MM.1S (cell line): ENCODE measurements at regions not wholly inside any gene's neighbourhood (a gene's known extent, or its start where the extent isn't known, plus 50 kb on each side); places are given as distances from the start of the nearest gene placed in this dataset.

Experiments
- DNase-seq: peaks from one replicate; pipeline ENCODE4 v3.0.0-alpha.2; 2015
- H2AFZ ChIP-seq: fragments of 300-600 bp; sonication (generic); 2 replicates; pipeline ENCODE4 v1.6.0; 2016; ENCODE audit warnings: antibody characterized with exemption, low read length
- H3F3A ChIP-seq: fragments of 300-600 bp; sonication (generic); 2 replicates; pipeline ENCODE4 v1.6.1; 2016; ENCODE audit warnings: mild to moderate bottlenecking, antibody characterized with exemption, low read length, moderate library complexity, mixed read lengths; ENCODE audit not compliant: insufficient read depth
- H3K27ac ChIP-seq: fragments of 300-600 bp; sonication (generic); 2 replicates; pipeline ENCODE4 v1.5.1; 2016; ENCODE audit warnings: mild to moderate bottlenecking, low read length
- H3K27me3 ChIP-seq: fragments of 300-600 bp; sonication (generic); replicated peaks from 2 replicates; pipeline ENCODE4 v1.6.0; 2016; ENCODE audit warnings: low read length; ENCODE audit not compliant: insufficient read depth
- H3K36me3 ChIP-seq: fragments of 300-600 bp; sonication (generic); replicated peaks from 2 replicates; pipeline ENCODE4 v1.6.1; 2016; ENCODE audit warnings: mild to moderate bottlenecking, low read length, mixed read lengths; ENCODE audit not compliant: insufficient read depth
- H3K4me1 ChIP-seq: fragments of 300-600 bp; sonication (generic); 2 replicates; pipeline ENCODE4 v1.6.1; 2016; ENCODE audit warnings: low read length, mixed read lengths
- H3K4me2 ChIP-seq: fragments of 300-600 bp; sonication (generic); 2 replicates; pipeline ENCODE4 v1.6.0; 2016; ENCODE audit warnings: low read depth, low read length
- H3K4me3 ChIP-seq: fragments of 300-600 bp; sonication (generic); 2 replicates; pipeline ENCODE4 v1.5.1; 2016; ENCODE audit warnings: low read length, mixed read lengths
- H3K79me2 ChIP-seq: fragments of 300-600 bp; sonication (generic); 2 replicates; pipeline ENCODE4 v1.6.1; 2016; ENCODE audit warnings: mixed run types, low read length, mixed read lengths
- H3K9ac ChIP-seq: fragments of 300-600 bp; sonication (generic); 2 replicates; pipeline ENCODE4 v1.6.1; 2016; ENCODE audit warnings: low read length, mixed read lengths
- H3K9me2 ChIP-seq: fragments of 300-600 bp; sonication (generic); replicated peaks from 2 replicates; pipeline ENCODE4 v1.6.1; 2016; ENCODE audit warnings: mild to moderate bottlenecking, low read length, mixed read lengths; ENCODE audit not compliant: insufficient read depth
- H3K9me3 ChIP-seq: fragments of 300-600 bp; sonication (generic); replicated peaks from 2 replicates; pipeline ENCODE4 v1.6.1; 2016; ENCODE audit warnings: mild to moderate bottlenecking, low read length, mixed read lengths; ENCODE audit not compliant: insufficient read depth
- H4K20me1 ChIP-seq: fragments of 300-600 bp; sonication (generic); 2 replicates; pipeline ENCODE4 v1.6.1; 2016; ENCODE audit warnings: mild to moderate bottlenecking, low read length, moderate library complexity, mixed read lengths; ENCODE audit not compliant: insufficient read depth
- CTCF ChIP-seq: fragments of 300-600 bp; sonication (generic); IDR thresholded peaks from 2 replicates; pipeline ENCODE4 v1.5.1; 2016; ENCODE audit warnings: antibody characterized with exemption, low read length, mixed read lengths
- EZH2 ChIP-seq: fragments of 300-600 bp; sonication (generic); optimal IDR thresholded peaks from 2 replicates; pipeline ENCODE3; 2017; ENCODE audit warnings: low read depth, mild to moderate bottlenecking, antibody characterized with exemption, low read length, mixed read lengths
- EZH2phosphoT487 ChIP-seq: fragments of 300-600 bp; sonication (generic); IDR thresholded peaks from 2 replicates; pipeline ENCODE4 v1.6.1; 2018; ENCODE audit warnings: antibody characterized with exemption, low read length

DNA sequence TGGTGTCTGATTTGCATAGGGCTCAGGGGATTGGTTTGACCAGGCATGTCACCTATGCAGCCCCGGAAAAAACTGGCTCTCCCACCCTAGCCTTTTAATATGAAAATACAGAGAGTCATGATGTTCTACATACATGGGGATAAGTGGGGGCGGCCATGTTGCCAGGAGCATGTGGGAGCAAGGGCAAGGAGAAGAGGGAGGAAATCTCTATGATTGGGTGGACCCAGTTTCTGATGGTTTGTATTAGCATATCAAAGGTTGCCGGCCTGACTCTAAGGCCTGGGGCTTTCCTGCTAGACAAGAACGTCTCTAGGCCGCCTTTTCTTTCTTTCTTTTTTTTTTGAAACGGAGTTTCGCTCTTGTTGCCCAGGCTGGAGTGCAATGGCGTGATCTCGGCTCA, 123.4 kb upstream of the CPSF6 start:
- Histone ChIP-seq H3K9me3 (no peaks in the 10 kb centered on the region), H3F3A (no peaks in the 10 kb centered on the region), H3K27ac (no peak overlapping the region), H3K36me3 (no peaks in the 10 kb centered on the region), H2AFZ (no peak overlapping the region), H3K9me2 (no peaks in the 10 kb centered on the region), H3K79me2 (no peaks in the 10 kb centered on the region), H3K4me1 (no peaks in the 10 kb centered on the region), H3K4me2 (no peak overlapping the region), H3K27me3 (no peaks in the 10 kb centered on the region), H3K4me3 (no peak overlapping the region), H3K9ac (no peak overlapping the region), H4K20me1 (no peaks in the 10 kb centered on the region)
- TF ChIP-seq CTCF (no peak), EZH2 (no peak), EZH2phosphoT487 (no peak)
- no peak for DNase-seq

GRCh38 chr12:69117566-69118266, 121.7 kb upstream of the CPSF6 start:
- Histone ChIP-seq H3K79me2 (no peaks in the 10 kb centered on the region), H3F3A (no peaks in the 10 kb centered on the region), H3K4me2 (no peak overlapping the region), H3K4me1 (no peaks in the 10 kb centered on the region), H3K36me3 (no peaks in the 10 kb centered on the region), H3K27ac (no peak overlapping the region), H2AFZ (no peak overlapping the region), H3K9ac (no peak overlapping the region), H4K20me1 (no peaks in the 10 kb centered on the region), H3K27me3 (no peaks in the 10 kb centered on the region), H3K9me3 (no peaks in the 10 kb centered on the region), H3K9me2 (no peaks in the 10 kb centered on the region), H3K4me3 (no peak overlapping the region)
- TF ChIP-seq EZH2, result no peak
- TF ChIP-seq EZH2phosphoT487, result no peak
- no peak for TF ChIP-seq CTCF
- DNase-seq, result no peak

- Histone ChIP-seq H3K9me3 (no peaks in the 10 kb centered on the region), H3K27ac (no peak overlapping the region), H3K9me2 (no peaks in the 10 kb centered on the region), H3K9ac (no peak overlapping the region), H4K20me1 (no peaks in the 10 kb centered on the region), H3K4me2 (no peak overlapping the region), H3K27me3 (no peaks in the 10 kb centered on the region), H3K79me2 (no peaks in the 10 kb centered on the region), H3K4me3 (no peak overlapping the region), H3K36me3 (no peaks in the 10 kb centered on the region), H3K4me1 (no peaks in the 10 kb centered on the region), H3F3A (no peaks in the 10 kb centered on the region), H2AFZ (no peak overlapping the region)
- TF ChIP-seq EZH2phosphoT487 (no peak), EZH2 (no peak), CTCF (no peak)
- no peak for DNase-seq
Measured at GRCh38 chr12:69118516-69118915, 120.9 kb upstream of the CPSF6 start.
